Uterus (tissue), 3 donors: ENCODE measurements at regions not wholly inside any gene's neighbourhood (a gene's known extent, or its start where the extent isn't known, plus 50 kb on each side); places are given as distances from the start of the nearest gene placed in this dataset.

Experiments used
- DNase-seq, 2 donors: peaks; one replicate each; pipeline ENCODE4 v3.0.0-alpha.2; 2019 to 2020
- H3K27ac ChIP-seq, 2 donors: fragments of 200-600 bp; sonication (generic); 1 replicate in 1 of 2; 2 replicates in 1 of 2; pipeline ENCODE4 v1.5.1; 2016 to 2018
- H3K27me3 ChIP-seq, 2 donors: fragments of 200-600 bp; sonication (generic); one replicate each; pipeline ENCODE4 v1.5.1; 2018 to 2019; ENCODE audit warnings: control low read depth in 1 of 2
- H3K36me3 ChIP-seq, 2 donors: fragments of 200-600 bp; sonication (generic); one replicate each; pipeline ENCODE4 v1.5.1; 2019; ENCODE audit warnings: control low read depth in 1 of 2
- H3K4me1 ChIP-seq, 2 donors: fragments of 200-600 bp; sonication (generic); one replicate each; pipeline ENCODE4 v1.5.1; 2018 to 2019; ENCODE audit warnings: control low read depth in 1 of 2
- H3K4me3 ChIP-seq, 2 donors: fragments of 200-600 bp; sonication (generic); 1 replicate in 1 of 2; 2 replicates in 1 of 2; pipeline ENCODE4 v1.5.1; 2018 to 2019; ENCODE audit warnings: mild to moderate bottlenecking in 1 of 2
- H3K9me3 ChIP-seq, 2 donors: fragments of 200-600 bp; sonication (generic); one replicate each; pipeline ENCODE4 v1.5.1; 2019; ENCODE audit warnings: control low read depth in 1 of 2
- POLR2A ChIP-seq, 2 donors: fragments of 450-650 bp; IDR thresholded peaks; one replicate each; pipeline ENCODE4 v1.6.1; 2016; ENCODE audit warnings: antibody characterized with exemption in 2 of 2, mild to moderate bottlenecking in 1 of 2, moderate library complexity in 1 of 2
- intact Hi-C: fragments of 100-400 bp; cut with DNase I; formaldehyde crosslinking; loops from one replicate; pipeline ENCODE4 v1.15.1; 2023; ENCODE audit warnings: low total_unique reads
- TF ChIP-seq, protein P1 (sequence below), 4 experiments: fragments of 200-600 bp in 2 of 4; fragments of 450-650 bp in 2 of 4; sonication (generic) in 2 of 4; IDR thresholded peaks; one replicate each; pipeline ENCODE4 v1.5.1; 2016 to 2019; ENCODE audit warnings: antibody characterized with exemption in 4 of 4, mild to moderate bottlenecking in 2 of 4, moderate library complexity in 1 of 4
- donor health status: DM: yes; HTN: yes; CAD: no.

DNA sequence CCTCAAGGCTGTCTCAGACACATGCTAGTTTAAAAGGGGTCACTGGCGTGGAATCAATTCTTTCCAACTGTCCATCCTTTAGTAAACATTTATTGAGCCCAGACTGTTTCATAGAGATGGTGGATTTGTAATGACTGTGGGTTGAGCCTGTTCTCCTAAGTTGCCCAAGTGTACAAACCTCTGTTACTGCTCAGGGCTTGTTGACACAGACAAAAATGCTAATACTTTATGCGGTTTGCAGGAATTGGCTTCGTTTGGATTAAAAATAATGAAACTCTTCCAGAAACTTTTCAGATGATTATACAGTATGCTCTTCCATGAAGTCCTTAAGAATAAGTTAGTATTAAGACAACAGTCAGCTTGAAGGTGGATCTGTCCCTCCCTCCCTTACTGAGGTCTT lies 83.6 kb upstream of the MGAT5 start:
- no peak for TF ChIP-seq POLR2A (IDR thresholded peaks at IDR 0.05)
- TF ChIP-seq, protein P1, sequence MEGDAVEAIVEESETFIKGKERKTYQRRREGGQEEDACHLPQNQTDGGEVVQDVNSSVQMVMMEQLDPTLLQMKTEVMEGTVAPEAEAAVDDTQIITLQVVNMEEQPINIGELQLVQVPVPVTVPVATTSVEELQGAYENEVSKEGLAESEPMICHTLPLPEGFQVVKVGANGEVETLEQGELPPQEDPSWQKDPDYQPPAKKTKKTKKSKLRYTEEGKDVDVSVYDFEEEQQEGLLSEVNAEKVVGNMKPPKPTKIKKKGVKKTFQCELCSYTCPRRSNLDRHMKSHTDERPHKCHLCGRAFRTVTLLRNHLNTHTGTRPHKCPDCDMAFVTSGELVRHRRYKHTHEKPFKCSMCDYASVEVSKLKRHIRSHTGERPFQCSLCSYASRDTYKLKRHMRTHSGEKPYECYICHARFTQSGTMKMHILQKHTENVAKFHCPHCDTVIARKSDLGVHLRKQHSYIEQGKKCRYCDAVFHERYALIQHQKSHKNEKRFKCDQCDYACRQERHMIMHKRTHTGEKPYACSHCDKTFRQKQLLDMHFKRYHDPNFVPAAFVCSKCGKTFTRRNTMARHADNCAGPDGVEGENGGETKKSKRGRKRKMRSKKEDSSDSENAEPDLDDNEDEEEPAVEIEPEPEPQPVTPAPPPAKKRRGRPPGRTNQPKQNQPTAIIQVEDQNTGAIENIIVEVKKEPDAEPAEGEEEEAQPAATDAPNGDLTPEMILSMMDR (IDR thresholded peaks at IDR 0.05), result no peak
- H3K4me1 ChIP-seq, result no peaks in the 10 kb centered on the region
- intact Hi-C loops, result no loop called here
- no peaks in the 10 kb centered on the region for H3K27me3 ChIP-seq
- H3K4me3 ChIP-seq, result no peak overlapping the region
- H3K27ac ChIP-seq, result no peak overlapping the region
- H3K36me3 ChIP-seq, result no peaks in the 10 kb centered on the region
- H3K9me3 ChIP-seq, result no peaks in the 10 kb centered on the region
- DNase-seq, result no peak

DNA sequence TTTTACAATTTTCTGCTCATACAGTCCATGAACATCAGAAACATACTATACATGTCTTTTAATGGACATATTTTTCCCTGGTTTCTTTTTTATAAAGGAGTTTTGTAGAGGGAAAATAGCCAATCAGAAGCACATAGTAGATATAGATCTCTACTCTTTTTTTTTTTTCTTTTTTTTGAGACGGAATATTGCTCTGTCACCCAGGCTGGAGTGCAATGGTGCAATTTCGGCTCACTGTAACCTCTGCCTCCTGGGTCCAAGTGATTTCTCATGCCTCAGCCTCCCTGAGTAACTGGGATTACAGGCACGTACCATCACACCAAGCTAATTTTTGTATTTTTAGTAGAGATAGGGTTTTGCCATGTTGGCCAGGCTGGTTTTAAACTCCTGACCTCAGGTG lies 83.2 kb upstream of the MGAT5 start:
- intact Hi-C loops, result no loop called here
- TF ChIP-seq, protein P1 (IDR thresholded peaks at IDR 0.05), result no peak
- TF ChIP-seq POLR2A (IDR thresholded peaks at IDR 0.05), result no peak
- no peaks in the 10 kb centered on the region for H3K9me3 ChIP-seq
- no peaks in the 10 kb centered on the region for H3K27me3 ChIP-seq
- H3K27ac ChIP-seq, result no peak overlapping the region
- H3K36me3 ChIP-seq, result no peaks in the 10 kb centered on the region
- H3K4me1 ChIP-seq, result no peaks in the 10 kb centered on the region
- no peak for DNase-seq
- no peak overlapping the region for H3K4me3 ChIP-seq

DNA sequence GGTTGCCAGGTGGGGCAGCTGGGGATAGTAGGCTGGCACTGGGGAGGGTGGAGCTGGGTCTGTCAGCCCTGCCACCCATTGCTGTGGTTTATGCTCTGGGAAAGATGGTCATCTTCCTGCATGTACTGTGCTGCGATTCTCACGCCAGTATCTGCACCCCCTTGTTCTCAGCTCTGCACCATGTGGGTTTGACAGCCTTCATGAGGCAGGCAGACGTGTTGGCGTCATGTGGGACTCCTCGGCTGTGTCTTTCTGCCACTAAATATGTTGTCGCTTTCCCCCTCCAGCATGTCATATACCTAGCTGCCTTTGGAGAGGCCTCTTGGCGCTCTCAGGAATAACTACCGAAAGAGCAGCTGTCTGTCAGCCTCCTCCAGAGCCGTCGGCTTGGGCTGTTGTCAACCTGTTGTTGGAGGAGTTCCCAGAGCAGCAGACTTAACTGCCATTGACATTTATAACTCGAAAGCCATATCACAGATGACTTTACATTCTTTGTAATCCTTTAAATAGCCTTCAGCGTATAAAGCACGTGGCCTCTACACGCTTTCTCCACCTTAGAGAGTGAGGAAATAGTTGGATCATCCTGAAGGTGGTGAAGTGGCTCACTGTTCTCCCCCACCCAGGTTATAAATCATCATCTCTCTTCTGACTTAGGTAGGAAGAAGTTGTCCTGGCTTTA lies 80.4 kb upstream of the MGAT5 start:
- intact Hi-C loops, result no loop called here
- H3K27me3 ChIP-seq, result no peaks in the 10 kb centered on the region
- H3K4me3 ChIP-seq, result no peak overlapping the region
- no peaks in the 10 kb centered on the region for H3K9me3 ChIP-seq
- TF ChIP-seq POLR2A (IDR thresholded peaks at IDR 0.05), result no peak
- TF ChIP-seq, protein P1 (IDR thresholded peaks at IDR 0.05), result no peak
- DNase-seq, result no peak
- H3K27ac ChIP-seq, result no peak overlapping the region
- no peaks in the 10 kb centered on the region for H3K4me1 ChIP-seq
- no peaks in the 10 kb centered on the region for H3K36me3 ChIP-seq

DNA sequence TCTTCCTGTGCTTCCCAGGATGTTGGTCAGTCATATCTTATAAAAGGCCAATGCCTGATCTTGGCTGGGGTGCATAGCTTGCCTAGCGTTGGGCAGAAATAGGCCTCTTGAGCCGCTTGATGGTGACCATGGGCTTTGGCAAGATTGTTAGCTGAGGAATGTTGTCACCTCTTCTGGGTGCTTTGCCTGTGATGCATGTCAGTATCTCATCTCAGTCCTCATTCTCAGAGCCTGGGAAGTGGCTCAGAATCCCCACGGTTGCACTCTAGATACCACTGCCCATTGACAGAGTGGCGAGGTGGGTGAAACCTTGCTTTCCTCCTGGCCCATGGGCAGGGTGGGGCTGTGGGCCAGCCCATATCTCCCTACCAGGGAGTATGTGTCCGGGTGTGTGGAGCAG lies 79.2 kb upstream of the MGAT5 start:
- Histone ChIP-seq H3K27ac (no peak overlapping the region), H3K36me3 (no peaks in the 10 kb centered on the region), H3K9me3 (no peaks in the 10 kb centered on the region), H3K4me3 (no peak overlapping the region), H3K4me1 (no peaks in the 10 kb centered on the region), H3K27me3 (no peaks in the 10 kb centered on the region)
- no peak for DNase-seq
- intact Hi-C loops, result no loop called here
- TF ChIP-seq, protein P1 (IDR thresholded peaks at IDR 0.05), result no peak
- TF ChIP-seq POLR2A (IDR thresholded peaks at IDR 0.05), result no peak

DNA sequence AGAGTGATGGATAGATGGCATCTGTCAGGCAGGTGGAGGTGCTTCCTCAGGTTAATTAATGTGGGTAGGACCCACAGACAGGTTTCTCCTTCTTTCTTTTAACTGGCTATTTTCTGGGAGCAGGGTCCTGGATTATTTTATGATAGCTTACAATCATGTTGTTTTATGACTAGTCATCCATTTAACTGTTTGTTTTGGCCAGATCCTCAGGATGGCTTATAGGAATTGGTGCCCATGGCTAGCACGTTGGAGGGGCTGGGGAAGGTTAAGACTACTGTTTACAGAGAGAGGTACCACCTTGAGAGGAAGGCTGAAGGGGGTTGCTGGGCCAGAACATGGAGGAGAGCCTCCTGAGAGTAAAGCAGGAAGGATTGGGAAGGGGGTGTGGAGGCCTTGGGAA lies 78.0 kb upstream of the MGAT5 start:
- no peak for DNase-seq
- H3K4me1 ChIP-seq, result no peaks in the 10 kb centered on the region
- no peak for TF ChIP-seq POLR2A (IDR thresholded peaks at IDR 0.05)
- TF ChIP-seq, protein P1 (IDR thresholded peaks at IDR 0.05), result no peak

More for the DNA sequence above, 78.0 kb upstream of the MGAT5 start:
- Histone ChIP-seq H3K36me3 (no peaks in the 10 kb centered on the region), H3K27ac (no peak overlapping the region), H3K9me3 (no peaks in the 10 kb centered on the region), H3K27me3 (no peaks in the 10 kb centered on the region), H3K4me3 (no peak overlapping the region)
- intact Hi-C loops, result no loop called here
